Esophagus muscularis mucosa (tissue), 4 donors: ENCODE measurements at regions not wholly inside any gene's neighbourhood (a gene's known extent, or its start where the extent isn't known, plus 50 kb on each side); places are given as distances from the start of the nearest gene placed in this dataset.

Experiments
- DNase-seq: peaks from one replicate; pipeline ENCODE4 v3.0.0-alpha.2; 2017; ENCODE audit errors: extremely low spot score
- H3K27ac ChIP-seq, 4 donors: fragments of 200-600 bp; sonication (generic); replicated peaks in 1 of 4; 1 replicate in 3 of 4; 2 replicates in 1 of 4; pipeline ENCODE4 v1.5.1; 2016 to 2019; ENCODE audit warnings: mild to moderate bottlenecking in 1 of 4
- H3K27me3 ChIP-seq, 4 donors: fragments of 200-600 bp; sonication (generic); one replicate each; pipeline versions ENCODE4 v1.5.1 to v1.6.0; 2016 to 2019
- H3K36me3 ChIP-seq, 4 donors: fragments of 200-600 bp; sonication (generic); one replicate each; pipeline ENCODE4 v1.5.1; 2016 to 2019
- H3K4me1 ChIP-seq, 4 donors: fragments of 200-600 bp; sonication (generic); one replicate each; pipeline ENCODE4 v1.5.1; 2016 to 2019
- H3K4me3 ChIP-seq, 4 donors: fragments of 200-600 bp; sonication (generic); 1 replicate in 2 of 4; 2 replicates in 2 of 4; pipeline ENCODE4 v1.5.1; 2016 to 2019; ENCODE audit warnings: mild to moderate bottlenecking in 4 of 4, moderate library complexity in 1 of 4
- H3K9me3 ChIP-seq, 4 donors: fragments of 200-600 bp; sonication (generic); 1 replicate in 3 of 4; 2 replicates in 1 of 4; pipeline ENCODE4 v1.5.1; 2016 to 2019
- CTCF ChIP-seq, 3 experiments: fragments of 200-600 bp in 2 of 3; fragments of 450-650 bp in 1 of 3; sonication (generic) in 2 of 3; IDR thresholded peaks; one replicate each; pipeline ENCODE4 v1.5.1; 2017 to 2019; ENCODE audit warnings: antibody characterized with exemption in 3 of 3, mild to moderate bottlenecking in 2 of 3, moderate library complexity in 1 of 3
- EP300 ChIP-seq: sonication (generic); formaldehyde crosslinking; IDR thresholded peaks from one replicate; pipeline ENCODE4 v1.6.1; 2017; ENCODE audit warnings: antibody characterized with exemption
- POLR2A ChIP-seq: fragments of 450-650 bp; IDR thresholded peaks from one replicate; pipeline ENCODE4 v1.6.1; 2017; ENCODE audit warnings: antibody characterized with exemption, moderate library complexity, mild to moderate bottlenecking, low read depth
- POLR2AphosphoS5 ChIP-seq, 2 donors: sonication (generic); formaldehyde crosslinking; IDR thresholded peaks; one replicate each; pipeline ENCODE4 v1.6.1; 2017; ENCODE audit warnings: antibody characterized with exemption in 2 of 2
- WGBS: methylation state at CpG from one replicate; pipeline ENCODE4 v1.1.5; 2018; 5-methylcytosine and 5-hydroxymethylcytosine counted together
- intact Hi-C: fragments of 100-400 bp; cut with DNase I; formaldehyde crosslinking; loops from one replicate; pipeline ENCODE4 v1.15.1; 2023

GRCh38 chr7:155865830-155866525, 53.7 kb upstream of the SHH start:
- H3K27me3 ChIP-seq, result peaks cover 0 to 50% (median 2%) of the 10 kb centered on the region in 4 donors
- H3K9me3 ChIP-seq, result no peaks in the 10 kb centered on the region
- no peak for TF ChIP-seq POLR2AphosphoS5 (IDR thresholded peaks at IDR 0.05)
- no peak for TF ChIP-seq CTCF (IDR thresholded peaks at IDR 0.05)
- TF ChIP-seq EP300, result no peak
- TF ChIP-seq POLR2A, result no peak
- whole genome bisulfite sequencing, result 56% methylated on average over 19 of the region's 19 CpGs
- peak; percentile 66 for DNase-seq
- no peak overlapping the region for H3K27ac ChIP-seq
- intact Hi-C loops, result no loop called here
- no peaks in the 10 kb centered on the region for H3K36me3 ChIP-seq
- H3K4me1 ChIP-seq, result peaks cover 0 to 4% (median 1%) of the 10 kb centered on the region in 4 donors
- H3K4me3 ChIP-seq, result no peak overlapping the region

GRCh38 chr7:155864991-155865690, 52.9 kb upstream of the SHH start:
- Histone ChIP-seq H3K9me3 (no peaks in the 10 kb centered on the region), H3K27ac (no peak overlapping the region), H3K27me3 (peaks cover 0 to 52% (median 2%) of the 10 kb centered on the region in 4 donors), H3K4me3 (no peak overlapping the region), H3K4me1 (peaks cover 0 to 9% (median 1%) of the 10 kb centered on the region in 4 donors), H3K36me3 (no peaks in the 10 kb centered on the region)
- intact Hi-C loops, result no loop called here
- TF ChIP-seq POLR2A (no peak), CTCF (IDR thresholded peaks at IDR 0.05) (no peak), EP300 (no peak), POLR2AphosphoS5 (IDR thresholded peaks at IDR 0.05) (no peak)
- DNase-seq, result peak; percentile 83
- WGBS, result 64% methylated on average over 9 of the region's 11 CpGs

- H3K36me3 ChIP-seq, result no peaks in the 10 kb centered on the region
- H3K27me3 ChIP-seq, result peaks cover 0 to 46% (median 2%) of the 10 kb centered on the region in 4 donors
- peak; percentile 53 for DNase-seq
- no peak overlapping the region for H3K4me3 ChIP-seq
- TF ChIP-seq EP300 (no peak), POLR2A (no peak), CTCF (IDR thresholded peaks at IDR 0.05) (no peak), POLR2AphosphoS5 (IDR thresholded peaks at IDR 0.05) (no peak)
- H3K9me3 ChIP-seq, result no peaks in the 10 kb centered on the region
- WGBS, result 80% methylated on average over 10 of the region's 10 CpGs
- peaks cover 0 to 9% (median 1%) of the 10 kb centered on the region in 4 donors for H3K4me1 ChIP-seq
- H3K27ac ChIP-seq, result no peak overlapping the region
- intact Hi-C loops, result no loop called here
These were observed 52.2 kb upstream of the SHH start for GRCh38 chr7:155864271-155864985.

- no peaks in the 10 kb centered on the region for H3K9me3 ChIP-seq
- H3K4me1 ChIP-seq, result peaks cover 0 to 9% (median 1%) of the 10 kb centered on the region in 4 donors
- H3K36me3 ChIP-seq, result no peaks in the 10 kb centered on the region
- H3K27ac ChIP-seq, result no peak overlapping the region
- peaks cover 0 to 51% (median 2%) of the 10 kb centered on the region in 4 donors for H3K27me3 ChIP-seq
- no peak for TF ChIP-seq POLR2A
- no peak for TF ChIP-seq CTCF (IDR thresholded peaks at IDR 0.05)
- no peak for TF ChIP-seq POLR2AphosphoS5 (IDR thresholded peaks at IDR 0.05)
- TF ChIP-seq EP300, result no peak
- intact Hi-C loops, result no loop called here
- no peak overlapping the region for H3K4me3 ChIP-seq
- 80% methylated on average over 6 of the region's 11 CpGs for WGBS
- DNase-seq, result peak; percentile 53
These were observed 51.5 kb upstream of the SHH start for GRCh38 chr7:155863721-155864151.
